A549 (cell line): ENCODE measurements at regions not wholly inside any gene's neighbourhood (a gene's known extent, or its start where the extent isn't known, plus 50 kb on each side); places are given as distances from the start of the nearest gene placed in this dataset.

Experiments
- ATAC-seq, 2 experiments: fragments of 200-7000 bp in 1 of 2; fragments of >200 bp in 1 of 2; cut with Nextera tagmentation in 1 of 2; cut with Tn5 transposase in 1 of 2; 3 replicates each; pipeline versions ENCODE4 v1.8.0 to v1.9.1; 2018 to 2020; ENCODE audit warnings: mild to moderate bottlenecking in 1 of 2, moderate library complexity in 1 of 2
- CTCF ChIA-PET: fragments of 300-600 bp; sonication (Branson Sonifier 250); formaldehyde crosslinking; extraction: SDS; loops from one replicate; lab custom pipeline; 2021; ENCODE audit warnings: antibody characterized with exemption, inconsistent platforms; lab: Yijun Ruan, JAX
- POLR2A ChIA-PET: fragments of 350-600 bp; formaldehyde crosslinking; extraction: SDS; loops from one replicate; lab custom pipeline; 2021; ENCODE audit warnings: antibody characterized with exemption, inconsistent platforms; lab: Yijun Ruan, JAX
- DNase-seq, 2 experiments: peaks; one replicate each; pipeline versions ENCODE4 v3.0.0 to v3.0.0-alpha.2; 2011 to 2016; ENCODE audit warnings: low read depth in 1 of 2, low spot score in 1 of 2
- FAIRE-seq: peaks from 2 replicates; lab custom pipeline; 2011; peaks lifted over from hg19 to GRCh38; lab: Jason Lieb, UNC
- H3K27ac ChIP-seq, 2 experiments: fragments of >200 bp; sonication (Bioruptor Twin); formaldehyde crosslinking; 3 replicates each; pipeline ENCODE4 v1.5.1; 2016 to 2017
- H3K4me1 ChIP-seq: fragments of >200 bp; sonication (Bioruptor Twin); formaldehyde crosslinking; 3 replicates; pipeline ENCODE4 v1.6.1; 2016
- H3K4me2 ChIP-seq: fragments of >200 bp; sonication (Bioruptor Twin); formaldehyde crosslinking; 3 replicates; pipeline ENCODE4 v1.6.1; 2016
- H3K4me3 ChIP-seq: fragments of >200 bp; sonication (Bioruptor Twin); formaldehyde crosslinking; 3 replicates; pipeline ENCODE4 v1.5.1; 2016
- H3K9me3 ChIP-seq: fragments of >200 bp; sonication (Bioruptor Twin); formaldehyde crosslinking; 3 replicates; pipeline ENCODE4 v1.6.1; 2016
- BCL3 ChIP-seq: fragments of >200 bp; sonication (Bioruptor Twin); formaldehyde crosslinking; IDR thresholded peaks from 3 replicates; pipeline ENCODE4 v1.6.1; 2016
- BHLHE40 ChIP-seq: IDR thresholded peaks from 2 replicates; pipeline ENCODE4 v1.6.1; 2012; ENCODE audit warnings: low read depth, low read length, inconsistent platforms
- CBX2 ChIP-seq: fragments of 200-600 bp; sonication (generic); IDR thresholded peaks from 2 replicates; pipeline ENCODE4 v1.6.1; 2016; ENCODE audit warnings: low read depth, mild to moderate bottlenecking, borderline replicate concordance
- CBX8 ChIP-seq: fragments of 200-600 bp; sonication (generic); IDR thresholded peaks from 2 replicates; pipeline ENCODE4 v1.6.1; 2016
- CEBPB ChIP-seq, 2 experiments: fragments of >200 bp in 1 of 2; sonication (Bioruptor Twin) in 1 of 2; formaldehyde crosslinking in 1 of 2; IDR thresholded peaks; 2 replicates each; pipeline ENCODE4 v1.6.1; 2012 to 2016
- CHD2 ChIP-seq: fragments of 150-350 bp; IDR thresholded peaks from 2 replicates; pipeline ENCODE4 v1.6.1; 2014; ENCODE audit warnings: low read length; ENCODE audit not compliant: partially characterized antibody
- CHD4 ChIP-seq: fragments of 200-600 bp; sonication (generic); IDR thresholded peaks from 2 replicates; pipeline ENCODE4 v1.6.1; 2016; ENCODE audit warnings: antibody characterized with exemption, mild to moderate bottlenecking, borderline replicate concordance
- CTCF ChIP-seq: fragments of >200 bp; sonication (Bioruptor Twin); formaldehyde crosslinking; IDR thresholded peaks from 3 replicates; pipeline ENCODE4 v1.5.1; 2016
- EHMT2 ChIP-seq: fragments of 200-600 bp; sonication (generic); IDR thresholded peaks from 2 replicates; pipeline ENCODE4 v1.6.1; 2016; ENCODE audit warnings: antibody characterized with exemption, low read depth, mild to moderate bottlenecking, moderate library complexity
- ELK1 ChIP-seq: fragments of 150-350 bp; IDR thresholded peaks from 2 replicates; pipeline ENCODE4 v1.6.1; 2014; ENCODE audit warnings: low read depth, mild to moderate bottlenecking, low read length
- EP300 ChIP-seq, 2 experiments: fragments of >200 bp; sonication (Bioruptor Twin); formaldehyde crosslinking; IDR thresholded peaks; 2 replicates in 1 of 2; 3 replicates in 1 of 2; pipeline ENCODE4 v1.6.1; 2016 to 2017
- FOSL2 ChIP-seq, 2 experiments: fragments of 450-650 bp in 1 of 2; fragments of >200 bp in 1 of 2; sonication (Bioruptor Twin) in 1 of 2; formaldehyde crosslinking; IDR thresholded peaks; 2 replicates each; pipeline versions ENCODE4 v1.5.0 to v1.6.1; 2016 to 2020; ENCODE audit warnings: mild to moderate bottlenecking in 1 of 2, moderate library complexity in 1 of 2
- GATA3 ChIP-seq: IDR thresholded peaks from 2 replicates; pipeline ENCODE4 v1.6.1; 2012; ENCODE audit warnings: borderline replicate concordance
- HEYL ChIP-seq: fragments of 250-450 bp; sonication (Bioruptor Pico); IDR thresholded peaks from 2 replicates; pipeline ENCODE4 v1.8.0; 2021; ENCODE audit warnings: mild to moderate bottlenecking, moderate library complexity
- HMGXB4 ChIP-seq: fragments of 250-450 bp; sonication (Bioruptor Pico); IDR thresholded peaks from 2 replicates; pipeline ENCODE4 v1.5.0; 2021; ENCODE audit warnings: mild to moderate bottlenecking, moderate library complexity, borderline replicate concordance
- HOXB13 ChIP-seq: fragments of 250-450 bp; sonication (Bioruptor Pico); IDR thresholded peaks from 2 replicates; pipeline ENCODE4 v1.5.0; 2020; ENCODE audit warnings: low read depth, mild to moderate bottlenecking, moderate library complexity
- HOXB5 ChIP-seq: fragments of 250-450 bp; sonication (Bioruptor Pico); IDR thresholded peaks from 2 replicates; pipeline ENCODE4 v1.5.0; 2020; ENCODE audit warnings: mild to moderate bottlenecking, moderate library complexity
- JUN ChIP-seq, 2 experiments: fragments of >200 bp; sonication (Bioruptor Twin); formaldehyde crosslinking; IDR thresholded peaks; 2 replicates in 1 of 2; 3 replicates in 1 of 2; pipeline ENCODE4 v1.6.1; 2016 to 2017
- MYC ChIP-seq: IDR thresholded peaks from 2 replicates; pipeline ENCODE4 v1.6.1; 2012; ENCODE audit warnings: mild to moderate bottlenecking, inconsistent platforms, low read length, improper control_type of control experiment, borderline replicate concordance
- NR3C1 ChIP-seq: fragments of >200 bp; sonication (Bioruptor Twin); formaldehyde crosslinking; IDR thresholded peaks from 3 replicates; pipeline ENCODE4 v1.6.1; 2017
- PHF8 ChIP-seq: fragments of 200-600 bp; sonication (generic); IDR thresholded peaks from 2 replicates; pipeline ENCODE4 v1.6.1; 2016; ENCODE audit warnings: low read depth, mild to moderate bottlenecking, antibody characterized with exemption, moderate library complexity, borderline replicate concordance
- POLR2AphosphoS2 ChIP-seq: conservative IDR thresholded peaks from 2 replicates; pipeline ENCODE4 v1.6.1; 2012; ENCODE audit warnings: low read length, improper control_type of control experiment, inconsistent platforms
- RARB ChIP-seq: fragments of 250-450 bp; sonication (Bioruptor Pico); IDR thresholded peaks from 2 replicates; pipeline ENCODE4 v1.8.0; 2021; ENCODE audit warnings: mild to moderate bottlenecking, moderate library complexity
- RFX5 ChIP-seq: fragments of 450-650 bp; IDR thresholded peaks from 2 replicates; pipeline ENCODE4 v1.7.1; 2014; ENCODE audit warnings: antibody characterized with exemption, mild to moderate bottlenecking, moderate library complexity
- RNF2 ChIP-seq: fragments of 200-600 bp; sonication (generic); IDR thresholded peaks from 2 replicates; pipeline ENCODE4 v1.6.1; 2016; ENCODE audit warnings: low read depth, mild to moderate bottlenecking, antibody characterized with exemption, moderate library complexity, borderline replicate concordance
- USF2 ChIP-seq: fragments of 450-650 bp; IDR thresholded peaks from 2 replicates; pipeline ENCODE4 v1.6.1; 2014; ENCODE audit warnings: antibody characterized with exemption
- ZFP36 ChIP-seq: fragments of 450-650 bp; IDR thresholded peaks from 2 replicates; pipeline ENCODE4 v1.6.1; 2014; ENCODE audit warnings: borderline replicate concordance; ENCODE audit not compliant: partially characterized antibody
- ZNF302 ChIP-seq: fragments of 250-450 bp; sonication (Bioruptor Pico); IDR thresholded peaks from 2 replicates; pipeline ENCODE4 v1.9.0; 2021; ENCODE audit warnings: inconsistent platforms, mild to moderate bottlenecking, moderate library complexity
- ZSCAN20 ChIP-seq: fragments of 250-450 bp; sonication (Bioruptor Pico); IDR thresholded peaks from 2 replicates; pipeline ENCODE4 v1.8.0; 2022; ENCODE audit warnings: mild to moderate bottlenecking, moderate library complexity
- WGBS: methylation state at CpG from one replicate; pipeline ENCODE4 v1.1.6; 2017; ENCODE audit errors: missing lambda C conversion rate; 5-methylcytosine and 5-hydroxymethylcytosine counted together

GRCh38 chr10:52679117-52679516 is 93.5 kb downstream of the MBL2 start:
- Histone ChIP-seq H3K9me3 (no peaks in the 10 kb centered on the region), H3K4me1 (no peaks in the 10 kb centered on the region), H3K4me2 (no peak overlapping the region), H3K4me3 (no peak overlapping the region), H3K27ac (no peak overlapping the region)
- no peak for ATAC-seq
- ChIA-PET POLR2A (no interaction called here), CTCF (no interaction called here)
- TF ChIP-seq CHD4 (no peak), RNF2 (no peak), PHF8 (no peak), RARB (CRISPR knock-in tag) (no peak), HOXB5 (no peak), POLR2AphosphoS2 (no peak), USF2 (no peak), NR3C1 (no peak), MYC (no peak), CHD2 (no peak)
- no peak for DNase-seq
- no peak for FAIRE-seq
- WGBS: 69% methylated on average over 6 of the region's 6 CpGs

- no peaks in the 10 kb centered on the region for H3K9me3 ChIP-seq
- H3K4me2 ChIP-seq: no peak overlapping the region
- TF ChIP-seq CTCF: no peak
- TF ChIP-seq RFX5: no peak
- TF ChIP-seq PHF8: no peak
- no peak for TF ChIP-seq BCL3
- no peak for TF ChIP-seq ZNF302 (CRISPR knock-in tag)
- TF ChIP-seq HOXB13 (CRISPR knock-in tag): no peak
- no peak for TF ChIP-seq ELK1
- no peak overlapping the region for H3K27ac ChIP-seq
- FAIRE-seq (no peak), ATAC-seq (no peak), DNase-seq (no peak)
- POLR2A ChIA-PET: no interaction called here
- CTCF ChIA-PET: no interaction called here
- 0% methylated on average over 1 of the region's 1 CpG for WGBS
- H3K4me1 ChIP-seq: no peaks in the 10 kb centered on the region
- no peak overlapping the region for H3K4me3 ChIP-seq
Observed at GRCh38 chr10:52682766-52683165, 89.8 kb downstream of the MBL2 start.

- DNase-seq (no peak), FAIRE-seq (no peak), ATAC-seq (no peak)
- Histone ChIP-seq H3K4me3 (no peak overlapping the region), H3K9me3 (no peaks in the 10 kb centered on the region), H3K4me2 (no peak overlapping the region), H3K27ac (no peak overlapping the region), H3K4me1 (no peaks in the 10 kb centered on the region)
- ChIA-PET POLR2A (no interaction called here), CTCF (no interaction called here)
- WGBS: 59% methylated on average over 2 of the region's 2 CpGs
- TF ChIP-seq HEYL (CRISPR knock-in tag): no peak
- no peak for TF ChIP-seq ZSCAN20 (CRISPR knock-in tag)
- TF ChIP-seq ZFP36: no peak
- no peak for TF ChIP-seq CEBPB (IDR thresholded peaks at IDR 0.05)
- TF ChIP-seq CBX2: no peak
- TF ChIP-seq FOSL2 (IDR thresholded peaks at IDR 0.05): no peak
- TF ChIP-seq FOSL2 (CRISPR knock-in tag; IDR thresholded peaks at IDR 0.05): no peak
- TF ChIP-seq CBX8: no peak
- no peak for TF ChIP-seq HOXB13 (CRISPR knock-in tag)
- no peak for TF ChIP-seq MYC
- TF ChIP-seq BHLHE40: no peak
- no peak for TF ChIP-seq NR3C1
- no peak for TF ChIP-seq GATA3
- TF ChIP-seq HMGXB4 (CRISPR knock-in tag): no peak
- no peak for TF ChIP-seq CHD2
- TF ChIP-seq EHMT2: no peak
- no peak for TF ChIP-seq EP300 (IDR thresholded peaks at IDR 0.05)
- TF ChIP-seq JUN (IDR thresholded peaks at IDR 0.05): no peak
Observed at GRCh38 chr10:52683776-52684175, 88.8 kb downstream of the MBL2 start.
